Endothelial cell (in vitro differentiated cells): ENCODE measurements at regions not wholly inside any gene's neighbourhood (a gene's known extent, or its start where the extent isn't known, plus 50 kb on each side); places are given as distances from the start of the nearest gene placed in this dataset.
A peak's percentile ranks its signal among the peaks of the same experiment; 100 is the strongest.

Experiments
- DNase-seq: peaks from one replicate; pipeline ENCODE4 v3.0.0; 2021; ENCODE audit warnings: low spot score
- H3K27ac Mint-ChIP-seq: one replicate; pipeline ENCODE4 v1.8.0; 2021; ENCODE audit warnings: mixed read lengths, inconsistent platforms; ENCODE audit not compliant: unreplicated experiment
- H3K27me3 Mint-ChIP-seq: one replicate; pipeline ENCODE4 v1.8.0; 2021; ENCODE audit warnings: mild to moderate bottlenecking, moderate library complexity, mixed read lengths, inconsistent platforms; ENCODE audit not compliant: unreplicated experiment
- H3K36me3 Mint-ChIP-seq: one replicate; pipeline ENCODE4 v1.8.0; 2021; ENCODE audit warnings: mild to moderate bottlenecking, low read depth, mixed read lengths, inconsistent platforms; ENCODE audit not compliant: unreplicated experiment
- H3K4me1 Mint-ChIP-seq: one replicate; pipeline ENCODE4 v1.8.0; 2021; ENCODE audit warnings: mild to moderate bottlenecking, mixed read lengths, inconsistent platforms; ENCODE audit not compliant: unreplicated experiment
- H3K4me3 Mint-ChIP-seq: one replicate; pipeline ENCODE4 v1.8.0; 2021; ENCODE audit warnings: mild to moderate bottlenecking, mixed read lengths, inconsistent platforms; ENCODE audit not compliant: unreplicated experiment
- H3K9me3 Mint-ChIP-seq: one replicate; pipeline ENCODE4 v1.8.0; 2021; ENCODE audit warnings: mixed read lengths, inconsistent platforms; ENCODE audit not compliant: unreplicated experiment
- TF ChIP-seq, protein P1 (sequence below): fragments of 200-600 bp; sonication (generic); IDR thresholded peaks from one replicate; pipeline ENCODE4 v1.5.0; 2021; ENCODE audit warnings: antibody characterized with exemption; ENCODE audit not compliant: unreplicated experiment

DNA sequence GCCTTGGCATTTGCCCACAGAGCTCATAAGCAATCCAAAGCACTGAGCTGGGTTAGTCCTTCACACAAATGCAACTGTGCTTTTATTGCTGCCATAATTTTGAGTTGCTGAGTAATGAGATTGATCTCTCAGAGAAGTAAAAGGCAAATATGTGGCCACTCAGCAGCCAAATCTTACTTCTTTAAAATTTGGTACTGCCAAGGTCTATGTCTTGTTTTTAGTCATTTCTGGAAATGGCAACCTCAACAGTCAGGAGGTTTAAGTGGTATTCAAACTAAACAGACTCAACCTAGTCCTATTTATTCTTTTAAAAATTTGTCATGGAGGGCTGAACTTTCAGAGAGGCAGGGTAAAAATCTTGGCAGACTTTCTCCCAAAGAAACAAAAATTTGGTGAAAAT is 216.4 kb upstream of the GJB5 start:
- Mint-ChIP-seq H3K36me3 (no peaks in the 10 kb centered on the region), H3K27ac (no peak overlapping the region), H3K27me3 (no peaks in the 10 kb centered on the region), H3K4me1 (no peaks in the 10 kb centered on the region), H3K4me3 (no peak overlapping the region), H3K9me3 (no peaks in the 10 kb centered on the region)
- no peak for DNase-seq
- TF ChIP-seq, protein P1, sequence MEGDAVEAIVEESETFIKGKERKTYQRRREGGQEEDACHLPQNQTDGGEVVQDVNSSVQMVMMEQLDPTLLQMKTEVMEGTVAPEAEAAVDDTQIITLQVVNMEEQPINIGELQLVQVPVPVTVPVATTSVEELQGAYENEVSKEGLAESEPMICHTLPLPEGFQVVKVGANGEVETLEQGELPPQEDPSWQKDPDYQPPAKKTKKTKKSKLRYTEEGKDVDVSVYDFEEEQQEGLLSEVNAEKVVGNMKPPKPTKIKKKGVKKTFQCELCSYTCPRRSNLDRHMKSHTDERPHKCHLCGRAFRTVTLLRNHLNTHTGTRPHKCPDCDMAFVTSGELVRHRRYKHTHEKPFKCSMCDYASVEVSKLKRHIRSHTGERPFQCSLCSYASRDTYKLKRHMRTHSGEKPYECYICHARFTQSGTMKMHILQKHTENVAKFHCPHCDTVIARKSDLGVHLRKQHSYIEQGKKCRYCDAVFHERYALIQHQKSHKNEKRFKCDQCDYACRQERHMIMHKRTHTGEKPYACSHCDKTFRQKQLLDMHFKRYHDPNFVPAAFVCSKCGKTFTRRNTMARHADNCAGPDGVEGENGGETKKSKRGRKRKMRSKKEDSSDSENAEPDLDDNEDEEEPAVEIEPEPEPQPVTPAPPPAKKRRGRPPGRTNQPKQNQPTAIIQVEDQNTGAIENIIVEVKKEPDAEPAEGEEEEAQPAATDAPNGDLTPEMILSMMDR: no peak

GRCh38 chr1:34547046-34547674 is 207.7 kb upstream of the GJB5 start:
- H3K27ac Mint-ChIP-seq: no peak overlapping the region
- TF ChIP-seq, protein P1: peak; percentile 61
- no peaks in the 10 kb centered on the region for H3K4me1 Mint-ChIP-seq
- H3K27me3 Mint-ChIP-seq: peaks cover 5% of the 10 kb centered on the region
- H3K36me3 Mint-ChIP-seq: no peaks in the 10 kb centered on the region
- H3K9me3 Mint-ChIP-seq: no peaks in the 10 kb centered on the region
- no peak overlapping the region for H3K4me3 Mint-ChIP-seq
- DNase-seq: peak; percentile 26

- no peak overlapping the region for H3K4me3 Mint-ChIP-seq
- no peaks in the 10 kb centered on the region for H3K36me3 Mint-ChIP-seq
- H3K9me3 Mint-ChIP-seq: no peaks in the 10 kb centered on the region
- H3K27ac Mint-ChIP-seq: no peak overlapping the region
- peaks cover 5% of the 10 kb centered on the region for H3K27me3 Mint-ChIP-seq
- TF ChIP-seq, protein P1: peak; percentile 43
- no peaks in the 10 kb centered on the region for H3K4me1 Mint-ChIP-seq
- DNase-seq: peak; percentile 69
Observed at GRCh38 chr1:34549199-34549598, 205.6 kb upstream of the GJB5 start.

- Mint-ChIP-seq H3K9me3 (no peaks in the 10 kb centered on the region), H3K4me1 (no peaks in the 10 kb centered on the region), H3K4me3 (no peak overlapping the region), H3K36me3 (no peaks in the 10 kb centered on the region), H3K27me3 (no peaks in the 10 kb centered on the region), H3K27ac (no peak overlapping the region)
- no peak for DNase-seq
- TF ChIP-seq, protein P1: no peak
Observed at GRCh38 chr1:34578306-34578705, 176.5 kb upstream of the GJB5 start.

DNA sequence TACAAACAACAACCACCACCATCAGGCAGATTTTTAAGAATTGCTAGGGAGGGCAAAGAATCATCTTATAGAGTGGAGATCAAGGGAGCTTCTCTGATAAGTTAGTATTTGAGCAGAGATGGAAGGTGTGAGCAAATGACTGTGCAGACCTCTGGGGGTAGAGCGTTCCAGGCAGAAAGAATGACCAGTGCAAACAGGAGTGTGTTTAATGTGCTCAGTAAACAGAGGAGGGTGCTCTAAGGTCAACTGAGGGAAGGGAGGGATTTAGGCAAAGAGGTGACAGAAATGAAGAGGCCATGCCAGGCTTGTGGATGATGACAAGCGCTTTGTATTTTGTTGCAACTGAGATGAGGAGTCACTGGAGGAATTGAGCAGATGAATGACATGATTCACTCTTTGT is 172.5 kb upstream of the GJB5 start:
- Mint-ChIP-seq H3K9me3 (no peaks in the 10 kb centered on the region), H3K36me3 (no peaks in the 10 kb centered on the region), H3K4me1 (no peaks in the 10 kb centered on the region), H3K27ac (no peak overlapping the region), H3K4me3 (no peak overlapping the region), H3K27me3 (no peaks in the 10 kb centered on the region)
- DNase-seq: no peak
- TF ChIP-seq, protein P1: no peak
